GM12864 (cell line): ENCODE measurements at regions not wholly inside any gene's neighbourhood (a gene's known extent, or its start where the extent isn't known, plus 50 kb on each side); places are given as distances from the start of the nearest gene placed in this dataset.

ENCODE experiments used
- DNase-seq: peaks from one replicate; pipeline ENCODE4 v3.0.0-alpha.2; 2011; ENCODE audit warnings: low read depth
- H3K4me3 ChIP-seq: 2 replicates; pipeline ENCODE4 v1.5.1; 2011; ENCODE audit warnings: mild to moderate bottlenecking, low read depth, low read length, control low read depth
- CTCF ChIP-seq: IDR thresholded peaks from 2 replicates; pipeline ENCODE4 v1.5.1; 2011; ENCODE audit warnings: low read depth, mild to moderate bottlenecking, moderate library complexity, low read length, control low read depth, inconsistent platforms; ENCODE audit errors: missing control alignments

- peak; percentile 37 for DNase-seq
- no peak for TF ChIP-seq CTCF
Observed at GRCh38 chr17:55576996-55577586, 65.8 kb upstream of the SMIM36 start.

GRCh38 chr17:55576237-55576995 is 65.2 kb upstream of the SMIM36 start:
- TF ChIP-seq CTCF = no peak
- peak overlapping the region; percentile 3; the same call in 1 of the 2 replicates for H3K4me3 ChIP-seq
- no peak for DNase-seq

More at GRCh38 chr17:55576996-55577586, 65.8 kb upstream of the SMIM36 start:
- H3K4me3 ChIP-seq = peak overlapping the region; percentile 22; the same call in 1 of the 2 replicates

GRCh38 chr17:55575058-55575636 is 63.9 kb upstream of the SMIM36 start:
- DNase-seq = no peak
- H3K4me3 ChIP-seq = no peak overlapping the region
- TF ChIP-seq CTCF = no peak

- DNase-seq = no peak
- no peak for TF ChIP-seq CTCF
- no peak overlapping the region for H3K4me3 ChIP-seq
Observed at GRCh38 chr17:55572599-55572998, 61.3 kb upstream of the SMIM36 start.

GRCh38 chr17:55572139-55572538 is 60.9 kb upstream of the SMIM36 start:
- DNase-seq = no peak
- no peak for TF ChIP-seq CTCF
- no peak overlapping the region for H3K4me3 ChIP-seq

- no peak for DNase-seq
- TF ChIP-seq CTCF = no peak
- H3K4me3 ChIP-seq = no peak overlapping the region
Observed at GRCh38 chr17:55571095-55571494, 59.8 kb upstream of the SMIM36 start.
